ENCODE measurements at regions not wholly inside any gene's neighbourhood (a gene's known extent, or its start where the extent isn't known, plus 50 kb on each side); places are given as distances from the start of the nearest gene placed in this dataset.

DNA sequence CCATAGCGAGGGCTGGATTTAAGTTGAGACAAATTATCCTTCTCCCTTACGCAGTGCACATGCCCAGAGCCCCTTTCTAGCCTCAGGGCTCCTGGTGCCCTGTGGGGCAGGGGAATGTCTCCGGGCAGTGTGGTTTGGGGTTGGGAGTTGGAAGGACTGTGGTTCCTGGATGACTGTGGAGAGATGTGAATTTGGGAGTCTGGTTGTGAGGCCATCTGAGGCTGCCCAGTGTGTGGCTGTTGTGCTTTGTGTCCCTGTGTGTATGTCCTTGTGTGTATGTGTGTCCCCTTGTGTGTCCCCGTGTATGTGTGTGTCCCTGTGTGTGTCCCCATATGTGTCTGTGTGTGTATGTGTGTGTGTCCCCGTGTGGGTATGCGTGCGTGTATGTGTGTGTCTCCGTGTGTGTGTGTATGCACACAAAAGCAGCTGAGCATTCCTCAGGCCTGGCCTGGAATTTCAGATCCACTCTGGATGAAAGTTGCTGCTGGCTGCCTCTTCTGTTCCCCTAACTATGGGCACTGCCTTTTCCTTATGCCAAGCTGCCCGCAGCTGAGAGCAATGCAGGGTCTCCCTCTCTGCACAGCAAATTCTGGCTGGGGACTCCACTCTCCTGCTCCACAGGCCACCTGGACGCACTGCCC lies 65.4 kb downstream of the UBIAD1 start:
- DNase-seq = no peak

DNA sequence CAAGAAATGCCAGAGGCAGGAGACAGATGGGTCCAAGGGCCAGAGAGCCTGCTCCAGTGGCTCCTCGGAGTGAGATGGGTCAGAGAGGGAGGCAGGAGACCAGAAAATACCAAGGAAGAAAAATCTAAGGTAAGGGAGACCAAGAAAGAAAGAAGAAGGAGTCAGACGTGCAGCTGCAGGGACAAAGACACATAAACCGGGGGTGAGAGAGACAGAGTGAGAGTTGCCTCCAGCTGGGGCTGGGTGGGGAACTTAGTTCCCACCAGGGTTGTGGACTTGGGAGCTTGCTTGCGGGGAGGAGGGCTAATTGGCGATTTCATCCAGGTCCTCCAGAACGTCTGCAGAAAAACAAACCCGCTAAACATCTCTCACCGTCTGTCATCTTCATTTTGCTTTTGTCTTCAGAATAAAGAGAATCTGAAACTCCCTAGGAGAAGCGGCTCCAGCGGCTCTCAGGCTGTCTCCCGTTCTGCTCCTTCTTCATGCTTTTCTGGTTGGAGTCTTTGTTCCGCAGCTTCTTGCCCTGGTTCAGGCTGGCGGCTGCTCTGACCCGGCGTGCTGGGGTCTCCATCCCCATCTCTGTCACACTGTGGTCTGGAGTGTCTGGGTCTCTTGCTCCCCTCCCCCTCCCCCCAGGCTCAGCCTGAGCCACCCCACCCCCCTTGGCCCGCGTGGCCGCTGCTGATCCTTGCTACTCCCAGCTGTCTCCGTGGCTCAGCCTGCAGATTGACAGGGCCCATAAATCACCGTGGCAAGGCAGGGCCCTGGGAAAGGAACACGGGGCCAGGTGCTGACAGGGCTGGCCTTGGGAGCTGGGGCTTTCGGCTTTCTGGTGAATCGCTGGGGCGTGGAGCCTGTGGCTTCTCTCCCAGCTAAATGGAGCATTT lies 66.6 kb downstream of the UBIAD1 start:
- peak; percentile 94 for DNase-seq

DNA sequence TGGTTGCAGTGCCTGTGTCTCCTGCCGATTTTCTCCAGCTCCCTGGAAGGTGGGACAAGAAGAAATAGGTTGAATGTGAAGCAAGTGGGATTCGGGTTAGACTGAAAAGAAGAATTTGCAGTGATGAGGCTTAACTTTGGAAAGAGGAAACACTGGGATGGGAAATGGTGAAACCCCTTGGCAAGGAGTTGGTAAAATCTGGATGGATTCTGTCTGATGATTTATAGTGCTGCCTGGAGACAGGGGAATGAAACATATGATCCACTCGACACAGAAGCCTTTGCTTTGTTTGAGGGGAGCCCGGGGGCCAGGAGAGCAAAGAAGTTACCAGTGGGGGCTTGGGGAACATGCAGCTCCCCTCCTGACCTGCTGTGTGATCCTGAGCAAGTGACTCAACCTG lies 67.2 kb downstream of the UBIAD1 start:
- no peak for DNase-seq

DNA sequence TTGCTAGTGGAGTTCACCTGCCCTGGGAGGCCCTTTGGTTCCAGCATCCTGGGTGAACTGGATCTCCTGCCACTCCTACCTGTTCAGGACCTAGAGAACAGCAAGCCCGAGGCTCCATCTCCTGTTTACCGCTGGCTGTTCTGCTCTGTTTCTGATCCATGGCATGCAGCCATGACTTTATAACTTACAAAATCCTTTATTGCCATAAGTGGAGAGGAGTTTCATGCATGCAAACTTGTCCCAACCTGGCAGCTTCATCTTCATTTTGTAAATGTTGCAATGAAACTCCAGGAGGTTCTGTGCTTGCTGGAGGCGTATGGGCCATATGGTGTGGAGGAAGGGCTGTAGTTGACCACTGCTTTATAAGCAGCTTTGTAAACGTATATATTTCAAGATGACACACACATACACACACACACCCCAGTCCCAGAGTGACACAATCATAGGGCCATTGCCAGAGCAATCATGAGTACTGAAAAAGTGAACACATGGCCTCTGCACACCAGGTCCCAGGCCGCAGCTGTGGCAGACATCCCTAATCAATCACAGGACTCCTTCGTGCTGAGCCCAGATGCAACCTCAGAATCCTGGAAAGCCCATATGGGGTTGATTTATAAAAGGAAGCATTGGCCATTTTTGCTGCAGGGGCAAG lies 69.0 kb downstream of the UBIAD1 start:
- DNase-seq = no peak

DNA sequence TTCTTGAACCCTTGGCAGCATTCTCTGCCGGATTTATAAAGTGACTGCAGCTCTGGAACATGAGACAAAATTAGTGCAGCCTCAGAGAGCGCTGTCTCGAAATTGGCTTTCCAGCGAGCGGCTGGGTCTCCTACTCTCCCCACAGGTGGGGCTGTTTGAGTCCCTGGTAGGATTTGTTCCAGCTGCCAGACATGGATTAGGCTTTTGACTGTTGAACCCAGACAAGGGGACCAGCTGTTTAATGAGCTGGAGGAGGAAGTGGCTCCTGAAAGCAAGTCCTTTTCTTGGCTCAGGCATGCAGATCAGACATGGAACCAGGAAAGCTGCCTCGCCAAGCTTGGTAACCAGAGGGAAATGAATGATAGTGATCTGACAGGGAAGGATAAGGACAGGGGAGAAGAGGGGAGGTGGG lies 69.6 kb downstream of the UBIAD1 start:
- no peak for DNase-seq

DNA sequence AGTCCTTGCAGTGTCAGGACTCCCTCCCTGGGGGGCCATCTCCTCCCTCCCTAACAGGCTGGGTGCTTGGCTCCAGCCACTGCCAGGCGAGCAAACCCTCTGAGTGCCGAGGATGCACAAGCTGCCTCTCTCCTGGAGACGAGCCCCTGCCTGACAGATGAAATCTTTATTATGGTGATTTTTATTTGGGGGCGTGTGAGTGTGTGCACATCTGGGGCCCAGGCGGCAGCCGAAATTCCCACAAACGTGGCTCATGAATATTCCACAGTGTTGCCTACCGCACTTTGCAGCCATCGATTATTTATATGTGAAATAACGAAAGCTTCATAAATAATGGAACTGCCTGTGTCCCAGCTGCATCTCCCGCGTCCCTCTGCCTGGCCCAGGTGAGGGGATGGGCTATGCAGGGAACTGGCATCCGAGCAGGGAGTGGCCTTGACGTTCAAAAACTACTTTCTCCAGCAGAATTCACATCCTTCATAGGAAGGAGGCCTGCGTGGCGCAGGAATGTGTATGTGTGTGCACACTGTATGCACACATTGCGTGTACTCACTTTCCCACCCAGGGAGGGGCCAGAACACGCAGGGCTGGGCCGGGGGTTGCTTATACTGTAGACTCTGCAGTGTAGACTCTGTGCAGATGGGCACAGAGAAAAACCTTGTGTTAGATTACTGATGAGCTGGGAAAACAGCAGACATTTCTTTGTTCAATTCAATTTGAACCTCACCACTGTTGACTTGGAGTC lies 73.1 kb downstream of the UBIAD1 start:
- DNase-seq = no peak

DNA sequence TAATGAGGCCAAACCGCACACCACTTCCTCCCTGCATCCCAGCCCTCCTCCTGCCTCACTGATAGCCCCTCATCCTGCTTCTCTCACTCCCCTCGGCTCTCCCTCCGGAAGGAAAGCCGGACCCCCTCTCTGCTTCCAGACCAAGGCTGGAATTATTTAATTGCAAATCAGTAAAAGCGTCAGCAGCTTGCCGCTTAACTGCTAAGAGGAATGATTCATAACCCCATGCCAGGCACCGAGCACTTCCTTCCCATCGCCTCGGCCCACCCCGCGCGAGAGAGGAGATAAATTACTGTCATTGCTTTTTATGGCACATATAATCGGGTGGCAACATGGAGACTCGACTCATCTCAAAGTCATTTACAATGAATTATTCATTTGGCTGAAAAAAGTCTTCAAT lies 77.3 kb downstream of the UBIAD1 start:
- DNase-seq = no peak

DNA sequence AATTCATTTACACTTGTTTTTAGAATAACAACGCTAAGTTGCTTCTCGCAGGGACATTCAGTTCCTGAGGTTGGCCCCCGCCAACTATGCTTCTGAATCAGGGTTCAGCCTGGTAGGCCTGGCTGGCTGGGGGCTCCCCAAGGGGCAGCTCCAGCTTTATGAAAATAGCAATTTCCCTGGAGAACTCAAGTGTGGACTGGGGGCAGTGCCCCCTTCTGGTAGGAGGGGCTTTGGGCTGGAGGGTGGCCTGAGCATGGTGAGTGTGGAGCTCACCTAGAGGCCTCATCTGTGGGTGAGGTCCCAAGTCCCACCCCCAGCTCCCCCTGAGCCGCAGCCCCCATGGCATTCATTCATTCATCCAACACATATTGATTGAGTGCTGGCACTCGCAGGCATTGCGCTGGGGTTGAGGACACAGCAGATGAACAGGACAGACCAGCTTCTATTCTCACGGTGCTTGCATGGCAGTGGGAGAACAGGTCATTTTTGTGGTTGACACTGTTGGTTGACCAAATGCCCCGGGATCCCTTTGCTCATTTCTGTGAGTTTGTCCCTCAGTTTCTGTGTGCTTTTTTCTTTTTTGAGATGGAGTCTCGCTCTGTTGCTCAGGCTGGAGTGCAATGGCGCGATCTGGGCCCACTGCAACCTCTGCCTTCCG lies 79.2 kb downstream of the UBIAD1 start:
- DNase-seq = no peak

DNA sequence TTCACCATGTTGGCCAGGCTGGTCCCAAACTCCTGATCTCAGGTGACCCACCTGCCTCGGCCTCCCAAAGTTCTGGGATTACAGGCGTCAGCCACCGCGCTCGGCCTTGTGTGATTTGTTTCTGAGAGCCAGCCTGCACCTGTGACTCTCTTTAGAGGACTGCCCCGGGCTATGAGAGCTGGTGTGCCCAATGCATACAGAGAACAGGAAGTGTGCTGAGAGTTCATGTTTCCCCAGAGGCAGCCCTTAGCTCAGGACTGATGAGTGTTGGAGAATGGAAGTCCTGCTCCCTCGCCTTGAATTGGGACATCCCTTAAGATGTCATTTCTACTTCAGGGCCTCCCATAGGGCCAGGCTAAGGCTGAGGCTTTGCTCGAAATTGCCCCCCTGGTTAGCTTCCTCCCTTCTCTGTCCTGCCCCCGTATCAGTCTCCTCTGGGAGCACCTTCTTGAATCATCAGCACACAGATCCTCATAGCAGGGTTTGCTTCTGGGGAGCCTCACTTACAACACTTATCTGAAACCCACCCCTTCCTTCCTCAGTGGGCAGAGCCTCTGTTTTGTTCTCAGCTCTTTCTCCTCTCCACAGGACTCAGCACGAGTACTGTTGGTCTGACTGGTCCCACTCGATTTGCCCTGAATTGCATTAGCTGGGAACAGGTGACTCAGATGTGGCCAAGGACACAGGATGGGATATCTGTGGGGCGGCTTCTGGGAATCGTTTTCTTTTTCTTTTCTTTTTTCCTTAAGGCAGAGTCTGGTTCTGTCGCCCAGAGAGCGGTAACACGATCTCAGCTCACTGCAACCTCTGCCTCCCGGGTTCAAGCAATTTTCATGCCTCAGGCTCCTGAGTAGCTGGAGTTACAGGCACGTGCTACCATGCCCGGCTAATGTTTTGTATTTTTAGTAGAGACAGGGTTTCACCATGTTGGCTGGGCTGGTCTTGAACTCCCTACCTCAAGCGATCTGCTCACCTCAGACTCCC lies 80.1 kb downstream of the UBIAD1 start:
- DNase-seq = no peak

DNA sequence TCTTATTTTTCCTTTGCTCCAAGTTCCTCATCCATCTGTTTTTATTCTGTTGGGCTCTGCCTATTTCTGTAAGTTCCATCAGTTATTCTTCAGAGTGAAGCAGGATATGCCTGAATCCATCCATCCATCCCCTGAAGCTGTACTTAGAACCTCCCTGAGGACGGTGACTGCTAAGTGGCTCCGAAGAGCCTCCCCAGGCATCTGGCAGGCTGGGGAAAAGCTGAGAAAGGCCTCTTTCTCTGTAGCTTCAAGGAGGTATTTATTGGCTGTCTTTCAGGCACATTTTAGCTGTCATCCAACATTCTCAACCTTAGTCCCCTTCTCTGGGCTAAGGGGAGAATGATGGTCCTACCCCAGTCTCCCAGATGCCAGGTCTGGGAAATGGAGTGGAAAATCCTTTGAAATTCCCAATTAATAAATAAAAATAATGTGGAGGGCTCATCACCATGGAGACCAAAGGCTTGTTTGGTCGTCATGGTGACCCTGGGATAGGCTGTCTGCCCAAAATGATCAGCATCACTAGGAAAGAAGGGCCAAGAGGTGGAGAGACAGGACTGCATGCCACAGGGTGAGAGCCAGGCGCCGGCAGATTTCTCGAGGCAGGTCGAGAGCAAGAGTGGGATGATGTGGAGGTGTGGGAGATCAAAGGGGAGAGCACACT lies 82.0 kb downstream of the UBIAD1 start:
- no peak for DNase-seq

DNA sequence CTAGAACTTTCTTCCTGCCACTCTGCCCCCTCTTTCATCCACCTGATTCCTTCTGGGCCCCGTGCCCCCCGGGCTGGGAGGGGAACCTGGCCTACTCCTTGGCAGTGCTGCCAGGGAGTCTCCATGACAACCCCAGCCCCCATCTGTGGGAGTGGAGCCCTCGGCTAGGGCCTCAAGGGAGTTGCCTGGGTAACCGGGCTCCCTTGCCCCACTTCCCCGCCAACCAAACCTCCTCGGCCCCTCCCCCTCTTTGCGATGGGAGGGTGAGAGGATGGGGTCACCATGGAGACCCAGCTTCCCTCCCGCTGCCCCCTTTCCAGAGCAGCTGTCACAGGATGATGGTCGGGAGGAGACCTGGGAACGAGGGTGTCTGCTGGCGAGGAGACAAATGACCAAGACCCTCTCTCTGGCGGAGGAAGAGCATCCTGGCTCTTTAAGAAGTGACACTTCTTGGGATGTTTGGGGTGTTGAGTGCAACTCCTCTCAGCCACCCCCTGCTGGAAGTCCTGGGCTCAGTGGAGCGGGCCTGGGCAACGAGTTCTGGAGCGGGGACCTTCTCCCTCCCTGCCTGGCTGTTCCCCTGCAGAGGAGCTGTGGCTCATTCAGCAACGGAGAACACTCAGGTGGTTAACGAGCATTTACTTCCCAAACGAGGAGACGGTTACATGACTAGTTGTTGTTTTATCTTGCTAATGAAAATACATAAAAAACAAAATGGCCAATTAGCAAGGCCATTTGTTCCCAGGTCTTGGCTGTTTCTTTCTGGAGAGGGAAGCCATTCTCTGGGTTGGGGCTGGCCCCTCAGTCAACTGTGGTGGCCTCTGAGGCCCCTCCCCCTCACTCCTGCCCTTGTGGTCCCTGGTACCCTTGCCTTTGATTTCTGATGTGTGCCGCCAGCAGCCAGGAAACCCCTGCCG lies 82.8 kb downstream of the UBIAD1 start:
- no peak for DNase-seq

DNA sequence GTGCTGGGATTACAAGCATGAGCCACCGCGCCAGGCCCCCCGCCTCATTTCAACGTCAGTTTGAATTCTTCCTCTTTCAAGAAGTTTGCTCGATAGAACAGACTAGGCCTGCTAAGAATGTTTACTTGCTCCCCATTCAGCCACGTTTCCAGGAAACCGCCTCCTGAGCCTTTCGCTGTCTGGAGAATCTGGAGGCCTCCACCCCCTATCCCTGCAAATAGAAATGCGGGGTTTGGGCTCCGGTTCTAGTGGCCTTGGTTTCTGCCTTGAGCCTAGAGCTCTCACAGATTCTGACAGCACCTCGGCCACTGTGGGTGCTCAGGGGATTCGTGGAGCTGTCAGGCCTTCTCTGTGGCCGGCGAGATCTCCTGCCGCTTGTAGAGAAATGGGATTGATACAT lies 84.3 kb downstream of the UBIAD1 start:
- no peak for DNase-seq

DNA sequence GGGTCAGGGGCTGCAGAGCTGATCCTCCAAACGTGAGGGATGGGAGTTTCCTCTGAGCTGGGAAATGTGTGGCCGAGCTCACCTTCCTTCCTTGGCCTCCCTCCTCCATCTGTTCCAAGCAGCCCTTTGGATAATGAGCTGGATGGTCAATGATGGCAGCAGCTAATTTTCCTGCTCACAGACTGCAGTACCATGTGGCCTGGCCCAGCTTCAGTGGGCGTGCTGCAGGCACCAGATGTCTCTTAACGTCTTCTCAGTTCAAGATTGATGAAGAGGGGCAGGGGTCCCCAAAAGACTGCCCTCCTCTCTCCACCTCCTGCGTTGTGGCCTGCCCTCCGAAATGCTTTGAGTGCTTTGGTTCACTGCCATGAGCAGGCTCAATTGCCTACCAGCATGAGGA lies 86.0 kb downstream of the UBIAD1 start:
- no peak for DNase-seq

DNA sequence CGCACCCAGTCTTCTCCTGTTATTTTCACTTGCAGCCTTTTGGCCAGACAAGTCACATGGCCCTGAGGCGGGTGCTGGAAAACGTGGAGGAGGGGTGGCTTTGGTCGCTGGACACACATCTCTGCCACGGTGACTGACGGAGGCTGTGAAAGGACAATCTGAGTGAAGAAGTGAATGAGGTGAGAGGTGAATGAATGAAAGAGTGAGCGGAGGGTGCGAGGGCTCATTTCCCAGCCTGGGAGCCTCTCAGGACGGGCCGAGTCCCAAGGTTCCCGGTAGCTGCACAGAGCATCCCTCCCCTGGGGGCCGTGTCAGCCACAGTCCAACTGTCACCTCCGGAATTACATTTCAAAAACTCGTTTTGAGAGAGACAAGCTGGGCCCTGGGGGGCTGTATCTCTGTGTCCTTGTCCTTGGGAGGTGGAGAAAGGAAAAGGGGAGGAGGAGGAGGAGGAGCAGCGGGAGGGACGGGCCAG lies 89.6 kb downstream of the UBIAD1 start:
- DNase-seq = no peak

DNA sequence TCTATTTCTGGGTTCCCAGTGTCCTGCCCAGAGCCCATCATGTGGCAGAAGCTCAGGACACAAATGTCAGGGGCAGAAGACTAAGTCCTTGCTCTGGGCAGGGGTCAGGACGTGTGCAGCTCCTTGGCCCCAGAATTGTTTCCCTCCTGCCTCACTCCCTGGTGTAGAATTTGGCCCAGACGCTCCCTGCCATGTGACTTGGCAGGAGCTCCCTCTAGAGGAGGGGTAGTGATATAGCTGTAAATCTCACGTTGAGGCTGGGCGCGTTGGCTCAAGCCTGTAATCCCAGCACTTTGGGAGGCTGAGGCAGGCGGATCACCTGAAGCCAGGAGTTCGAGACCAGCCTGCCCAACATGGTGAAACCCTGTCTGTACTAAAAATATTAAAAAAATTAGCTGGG lies 91.2 kb downstream of the UBIAD1 start:
- DNase-seq = no peak

DNA sequence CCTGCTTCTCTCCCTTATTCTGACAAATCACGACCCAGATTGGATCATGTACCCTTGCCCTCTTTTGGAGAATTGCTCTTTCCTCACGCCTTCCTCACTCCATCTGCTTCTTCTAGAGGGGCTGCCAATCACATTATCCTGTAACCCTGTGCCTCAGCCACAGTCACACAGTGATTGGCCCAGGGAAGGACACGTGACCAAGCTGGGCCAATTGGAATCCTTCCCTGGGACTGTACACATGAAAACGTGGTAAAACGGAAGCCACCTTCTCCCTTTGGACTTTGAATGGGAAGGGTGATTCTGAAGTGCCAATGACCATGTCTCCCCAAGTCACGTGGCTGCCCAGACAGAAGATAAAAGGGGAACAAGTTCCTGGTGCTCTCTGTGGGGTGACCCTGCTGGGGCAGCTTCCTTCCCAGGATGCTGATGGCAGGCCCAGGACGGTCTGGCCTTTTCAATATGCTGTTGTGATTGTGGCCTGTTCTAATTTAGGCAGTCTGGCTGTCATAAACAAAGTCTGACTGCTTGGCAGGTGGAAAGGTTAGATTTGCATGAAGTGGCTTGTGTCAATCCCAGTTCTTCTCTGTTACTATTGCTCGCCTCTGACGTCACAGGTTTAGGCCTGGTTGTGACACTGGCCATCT lies 92.9 kb downstream of the UBIAD1 start:
- no peak for DNase-seq

DNA sequence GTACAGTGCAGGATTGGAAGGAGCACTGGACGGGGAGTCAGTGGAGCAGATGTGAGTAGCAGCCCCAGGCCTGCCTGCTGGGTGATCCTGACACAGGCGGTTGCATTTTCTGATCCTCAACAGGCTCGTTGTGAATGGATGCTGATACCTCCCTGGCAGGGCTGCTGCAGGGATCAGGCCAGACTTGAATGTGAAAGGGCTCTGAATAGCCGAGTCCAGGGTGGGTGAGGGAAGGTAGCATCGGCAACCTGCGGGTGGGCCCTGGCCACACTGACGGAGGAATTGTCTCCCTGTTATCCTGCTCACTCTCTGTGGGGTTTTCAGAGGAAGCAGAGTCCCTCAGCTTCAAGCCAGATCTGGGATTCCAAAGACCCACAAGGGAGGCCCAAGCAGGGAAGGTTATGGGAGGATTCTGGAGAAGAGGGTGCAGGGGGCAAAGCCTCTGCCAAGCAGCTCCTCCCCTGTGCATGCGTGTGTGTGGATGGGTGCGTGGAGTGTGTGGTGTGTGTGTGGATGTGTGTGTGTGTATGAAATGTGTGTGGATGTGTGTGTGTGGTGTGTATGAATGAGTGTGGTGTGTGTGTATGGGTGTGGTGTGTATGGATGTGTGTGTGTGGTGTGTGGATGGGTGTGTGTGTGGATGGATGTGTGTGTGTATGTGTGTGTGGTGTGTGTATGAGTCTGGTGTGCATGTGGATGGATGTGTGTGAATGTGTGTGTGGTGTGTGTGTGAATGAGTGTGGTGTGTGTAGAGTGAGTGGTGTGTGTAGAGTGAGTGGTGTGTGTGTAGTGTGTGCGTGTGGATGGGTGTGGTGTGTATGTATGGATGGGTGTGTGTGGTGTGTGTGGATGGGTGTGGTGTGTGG lies 100.3 kb downstream of the UBIAD1 start:
- DNase-seq = no peak
